GM12873 (cell line): ENCODE measurements at regions not wholly inside any gene's neighbourhood (a gene's known extent, or its start where the extent isn't known, plus 50 kb on each side); places are given as distances from the start of the nearest gene placed in this dataset.

Source experiments
- TF ChIP-seq, protein P1 (sequence below): IDR thresholded peaks from 2 replicates; pipeline ENCODE4 v1.5.1; 2012; ENCODE audit warnings: low read depth, mild to moderate bottlenecking, moderate library complexity, low read length, control low read depth; ENCODE audit not compliant: insufficient read depth; ENCODE audit errors: missing control alignments

- TF ChIP-seq, protein P1, sequence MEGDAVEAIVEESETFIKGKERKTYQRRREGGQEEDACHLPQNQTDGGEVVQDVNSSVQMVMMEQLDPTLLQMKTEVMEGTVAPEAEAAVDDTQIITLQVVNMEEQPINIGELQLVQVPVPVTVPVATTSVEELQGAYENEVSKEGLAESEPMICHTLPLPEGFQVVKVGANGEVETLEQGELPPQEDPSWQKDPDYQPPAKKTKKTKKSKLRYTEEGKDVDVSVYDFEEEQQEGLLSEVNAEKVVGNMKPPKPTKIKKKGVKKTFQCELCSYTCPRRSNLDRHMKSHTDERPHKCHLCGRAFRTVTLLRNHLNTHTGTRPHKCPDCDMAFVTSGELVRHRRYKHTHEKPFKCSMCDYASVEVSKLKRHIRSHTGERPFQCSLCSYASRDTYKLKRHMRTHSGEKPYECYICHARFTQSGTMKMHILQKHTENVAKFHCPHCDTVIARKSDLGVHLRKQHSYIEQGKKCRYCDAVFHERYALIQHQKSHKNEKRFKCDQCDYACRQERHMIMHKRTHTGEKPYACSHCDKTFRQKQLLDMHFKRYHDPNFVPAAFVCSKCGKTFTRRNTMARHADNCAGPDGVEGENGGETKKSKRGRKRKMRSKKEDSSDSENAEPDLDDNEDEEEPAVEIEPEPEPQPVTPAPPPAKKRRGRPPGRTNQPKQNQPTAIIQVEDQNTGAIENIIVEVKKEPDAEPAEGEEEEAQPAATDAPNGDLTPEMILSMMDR: no peak
Observed at GRCh38 chr20:54716174-54716747, 240.9 kb downstream of the DOK5 start.

- TF ChIP-seq, protein P1: no peak
Observed at GRCh38 chr20:54714817-54715216, 239.4 kb downstream of the DOK5 start.

- TF ChIP-seq, protein P1: no peak
Observed at GRCh38 chr20:54713727-54714126, 238.3 kb downstream of the DOK5 start.

- TF ChIP-seq, protein P1: no peak
Observed at GRCh38 chr20:54711071-54711470, 235.7 kb downstream of the DOK5 start.

DNA sequence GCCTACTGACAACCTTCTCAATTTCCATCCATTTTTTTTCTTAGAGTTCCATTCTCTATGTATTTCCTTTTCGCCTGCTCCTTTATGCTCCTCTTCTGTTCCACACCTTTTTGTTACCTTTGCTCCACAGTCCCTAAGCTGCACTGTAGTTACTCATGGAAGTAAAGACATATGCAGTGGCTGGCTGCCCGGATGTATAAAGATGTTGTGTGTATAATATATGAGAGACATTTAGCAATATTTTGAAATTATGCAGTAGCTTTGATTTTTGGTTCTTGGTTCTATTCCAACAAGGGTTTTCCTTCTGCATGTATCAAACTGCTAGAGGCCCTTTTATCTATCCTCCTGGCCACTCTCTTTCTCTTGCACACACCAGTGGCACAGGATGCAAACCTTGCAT, 234.9 kb downstream of the DOK5 start:
- TF ChIP-seq, protein P1: no peak

GRCh38 chr20:54708229-54708628, 232.8 kb downstream of the DOK5 start:
- TF ChIP-seq, protein P1: no peak

DNA sequence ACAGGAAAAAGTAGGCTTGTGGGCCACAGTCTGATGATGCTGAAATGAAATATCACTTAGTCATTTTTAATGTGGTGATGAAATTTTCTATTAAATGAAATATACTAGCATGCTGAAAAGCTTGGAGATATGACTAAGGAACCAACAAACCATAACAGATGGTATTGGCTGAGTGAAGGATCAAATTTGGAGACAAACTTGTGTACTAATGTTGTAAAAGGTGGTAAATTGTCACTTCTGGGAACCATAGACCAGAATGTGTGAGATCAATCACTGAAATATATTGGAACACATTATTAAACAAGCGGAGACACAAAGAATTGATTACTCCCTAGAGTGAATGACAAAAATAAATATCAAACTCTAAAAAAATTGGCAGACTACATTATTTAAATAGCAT, 232.4 kb downstream of the DOK5 start:
- TF ChIP-seq, protein P1: no peak

DNA sequence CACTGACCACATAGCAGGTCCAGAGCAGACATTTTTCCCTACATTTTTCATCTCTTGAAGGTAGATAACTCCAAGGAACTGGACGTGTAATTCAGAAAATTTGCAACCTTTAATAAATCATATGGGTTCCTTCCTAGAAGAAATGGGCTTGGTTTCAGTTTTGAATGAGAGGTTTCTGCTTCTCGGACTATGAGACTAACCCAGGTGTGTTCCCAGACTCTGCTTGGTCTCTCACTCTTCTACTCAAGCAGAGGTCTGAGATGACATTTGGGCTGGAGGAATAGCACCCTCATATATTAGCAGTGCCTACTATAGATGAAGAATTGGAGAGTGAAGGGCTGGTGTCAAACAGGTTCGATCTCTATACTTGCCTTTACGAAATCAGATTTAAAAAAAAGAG, 231.2 kb downstream of the DOK5 start:
- TF ChIP-seq, protein P1: no peak
